ENCODE measurements at regions not wholly inside any gene's neighbourhood (a gene's known extent, or its start where the extent isn't known, plus 50 kb on each side); places are given as distances from the start of the nearest gene placed in this dataset.

- TF ChIP-seq EGR1 (IDR thresholded peaks at IDR 0.05): no peak
- TF ChIP-seq MAX (IDR thresholded peaks at IDR 0.05): no peak
- TF ChIP-seq YY1 (IDR thresholded peaks at IDR 0.05; ENCODE audit: low read depth): no peak
Measured at GRCh38 chr2:221677688-221678087, 105.6 kb upstream of the EPHA4 start.

GRCh38 chr2:221676566-221677172, 104.6 kb upstream of the EPHA4 start:
- no peak for TF ChIP-seq EP300 (IDR thresholded peaks at IDR 0.05; ENCODE audit: borderline replicate concordance)
- no peak for TF ChIP-seq USF1 (IDR thresholded peaks at IDR 0.05)
- TF ChIP-seq MAX (IDR thresholded peaks at IDR 0.05): no peak
- TF ChIP-seq EGR1 (IDR thresholded peaks at IDR 0.05): no peak
- TF ChIP-seq TCF12 (IDR thresholded peaks at IDR 0.05; ENCODE audit: low read depth): no peak
- TF ChIP-seq CREB1 (IDR thresholded peaks at IDR 0.05; ENCODE audit: low read depth): no peak
- no peak for TF ChIP-seq TEAD4 (IDR thresholded peaks at IDR 0.05)

- no peak for TF ChIP-seq CEBPB (IDR thresholded peaks at IDR 0.05)
- no peak for TF ChIP-seq RAD21 (IDR thresholded peaks at IDR 0.05; ENCODE audit: low read depth)
- no peak for TF ChIP-seq ZBTB7A (IDR thresholded peaks at IDR 0.05; ENCODE audit: low read depth)
- TF ChIP-seq YY1 (IDR thresholded peaks at IDR 0.05; ENCODE audit: low read depth): no peak
- no peak for TF ChIP-seq TCF12 (IDR thresholded peaks at IDR 0.05; ENCODE audit: low read depth)
- TF ChIP-seq TAF1 (IDR thresholded peaks at IDR 0.05; ENCODE audit: low read depth): no peak
- no peak for TF ChIP-seq MAX (IDR thresholded peaks at IDR 0.05)
Measured at GRCh38 chr2:221675201-221675908, 103.3 kb upstream of the EPHA4 start.

- TF ChIP-seq EP300 (IDR thresholded peaks at IDR 0.05; ENCODE audit: borderline replicate concordance) (no peak), CEBPB (IDR thresholded peaks at IDR 0.05) (no peak), REST (IDR thresholded peaks at IDR 0.05; ENCODE audit: low read depth) (no peak), FOXM1 (IDR thresholded peaks at IDR 0.05; ENCODE audit: borderline replicate concordance, low read depth) (no peak), YY1 (IDR thresholded peaks at IDR 0.05; ENCODE audit: low read depth) (no peak), TAF1 (IDR thresholded peaks at IDR 0.05; ENCODE audit: low read depth) (no peak), NFIC (IDR thresholded peaks at IDR 0.05) (no peak), USF1 (IDR thresholded peaks at IDR 0.05) (no peak), ZBTB7A (IDR thresholded peaks at IDR 0.05; ENCODE audit: low read depth) (no peak), TEAD4 (IDR thresholded peaks at IDR 0.05) (no peak), TCF12 (IDR thresholded peaks at IDR 0.05; ENCODE audit: low read depth) (no peak), EGR1 (IDR thresholded peaks at IDR 0.05) (no peak), CREB1 (IDR thresholded peaks at IDR 0.05; ENCODE audit: low read depth) (no peak), MAX (IDR thresholded peaks at IDR 0.05) (no peak), RAD21 (IDR thresholded peaks at IDR 0.05; ENCODE audit: low read depth) (no peak)
Measured at GRCh38 chr2:221674446-221674845, 102.3 kb upstream of the EPHA4 start.

GRCh38 chr2:221673248-221673647, 101.1 kb upstream of the EPHA4 start:
- TF ChIP-seq EGR1 (IDR thresholded peaks at IDR 0.05) (no peak), TAF1 (IDR thresholded peaks at IDR 0.05; ENCODE audit: low read depth) (no peak), CREB1 (IDR thresholded peaks at IDR 0.05; ENCODE audit: low read depth) (no peak), EP300 (IDR thresholded peaks at IDR 0.05; ENCODE audit: borderline replicate concordance) (no peak), REST (IDR thresholded peaks at IDR 0.05; ENCODE audit: low read depth) (no peak), RAD21 (IDR thresholded peaks at IDR 0.05; ENCODE audit: low read depth) (no peak), TEAD4 (IDR thresholded peaks at IDR 0.05) (no peak), YY1 (IDR thresholded peaks at IDR 0.05; ENCODE audit: low read depth) (no peak), ZBTB7A (IDR thresholded peaks at IDR 0.05; ENCODE audit: low read depth) (no peak), FOXM1 (IDR thresholded peaks at IDR 0.05; ENCODE audit: borderline replicate concordance, low read depth) (no peak), MAX (IDR thresholded peaks at IDR 0.05) (no peak), TCF12 (IDR thresholded peaks at IDR 0.05; ENCODE audit: low read depth) (no peak)

Data from Ishikawa (cell line).